ENCODE measurements at regions not wholly inside any gene's neighbourhood (a gene's known extent, or its start where the extent isn't known, plus 50 kb on each side); places are given as distances from the start of the nearest gene placed in this dataset.

GRCh38 chr16:86195863-86196630, 297.1 kb downstream of the IRF8 start:
- 23% methylated on average over 21 of the region's 22 CpGs for WGBS (ENCODE audit: missing lambda C conversion rate)
- H3K27ac ChIP-seq: no peak overlapping the region
- TF ChIP-seq MAX (IDR thresholded peaks at IDR 0.05): no peak
- no peak for TF ChIP-seq EP300 (IDR thresholded peaks at IDR 0.05)
- no peak for TF ChIP-seq ZNF302 (CRISPR knock-in tag; IDR thresholded peaks at IDR 0.05)
- TF ChIP-seq ZC3H11A (IDR thresholded peaks at IDR 0.05): no peak
- TF ChIP-seq ESRRA (IDR thresholded peaks at IDR 0.05; ENCODE audit: borderline replicate concordance, low read length): no peak
- no peak for TF ChIP-seq RAD21 (conservative IDR thresholded peaks at IDR 0.05 in 1 of 2, IDR thresholded peaks at IDR 0.05 in 1 of 2)
- no peak for ATAC-seq
- POLR2A ChIA-PET: no interaction called here
- FAIRE-seq: no peak
- no peak for DNase-seq (ENCODE audit: low read depth in 1 of 2, low spot score in 1 of 2)
- no peak overlapping the region for H3K4me2 ChIP-seq
- no peak overlapping the region for H3K4me3 ChIP-seq
- H3K9me3 ChIP-seq: no peaks in the 10 kb centered on the region
- CTCF ChIA-PET: no interaction called here
- H3K4me1 ChIP-seq: no peaks in the 10 kb centered on the region

- ChIA-PET POLR2A (no interaction called here), CTCF (interaction anchor here (0.6 kb wide), 1 partner anchor 36 kb away, joined by 3 read pairs; no protein-coding TSS in a partner anchor)
- Histone ChIP-seq H3K4me3 (no peak overlapping the region), H3K27ac (no peak overlapping the region), H3K4me2 (no peak overlapping the region), H3K4me1 (no peaks in the 10 kb centered on the region), H3K9me3 (no peaks in the 10 kb centered on the region)
- no peak; the same call in 1 of the 2 replicates for TF ChIP-seq CBX8 (IDR thresholded peaks at IDR 0.05)
- TF ChIP-seq BHLHE40 (IDR thresholded peaks at IDR 0.05; ENCODE audit: low read depth, low read length): no peak
- no peak for TF ChIP-seq ZC3H11A (IDR thresholded peaks at IDR 0.05)
- no peak for TF ChIP-seq RAD21 (conservative IDR thresholded peaks at IDR 0.05 in 1 of 2, IDR thresholded peaks at IDR 0.05 in 1 of 2)
- no peak for TF ChIP-seq HOXB5 (CRISPR knock-in tag; IDR thresholded peaks at IDR 0.05)
- TF ChIP-seq ZFP36 (IDR thresholded peaks at IDR 0.05; ENCODE audit: borderline replicate concordance, partially characterized antibody): no peak
- no peak for TF ChIP-seq JUN (IDR thresholded peaks at IDR 0.05)
- TF ChIP-seq RFX5 (IDR thresholded peaks at IDR 0.05): no peak
- TF ChIP-seq KDM1A (IDR thresholded peaks at IDR 0.05; ENCODE audit: low read depth): no peak
- WGBS (ENCODE audit: missing lambda C conversion rate): 48% methylated on average over 18 of the region's 18 CpGs
- DNase-seq (ENCODE audit: low read depth in 1 of 2, low spot score in 1 of 2) (no peak), ATAC-seq (no peak), FAIRE-seq (no peak)
Measured at GRCh38 chr16:86196687-86197391, 297.9 kb downstream of the IRF8 start.

GRCh38 chr16:86198206-86199118, 299.5 kb downstream of the IRF8 start:
- FAIRE-seq (no peak), ATAC-seq (peak in 1 of 2 experiments; percentile 43; a peak in 1 of 6 replicates), DNase-seq (ENCODE audit: low read depth in 1 of 2, low spot score in 1 of 2) (no peak)
- Histone ChIP-seq H3K4me2 (no peak overlapping the region), H3K4me1 (no peaks in the 10 kb centered on the region), H3K9me3 (no peaks in the 10 kb centered on the region), H3K27ac (no peak overlapping the region), H3K4me3 (no peak overlapping the region)
- ChIA-PET POLR2A (no interaction called here), CTCF (no interaction called here)
- WGBS (ENCODE audit: missing lambda C conversion rate): 11% methylated on average over 21 of the region's 29 CpGs
- 0 out of 2 replicates have a peak, but pooled peaks have one; percentile 21 for TF ChIP-seq CBX8 (IDR thresholded peaks at IDR 0.05)
- peak; percentile 39; the same call in 1 of the 2 replicates for TF ChIP-seq RNF2 (IDR thresholded peaks at IDR 0.05; ENCODE audit: borderline replicate concordance, low read depth)
- no peak for TF ChIP-seq HDAC2 (IDR thresholded peaks at IDR 0.05)

GRCh38 chr16:86199182-86199581, 300.2 kb downstream of the IRF8 start:
- no peak overlapping the region for H3K4me3 ChIP-seq
- no peaks in the 10 kb centered on the region for H3K9me3 ChIP-seq
- no peak overlapping the region for H3K27ac ChIP-seq
- 26% methylated on average over 7 of the region's 7 CpGs for whole genome bisulfite sequencing (ENCODE audit: missing lambda C conversion rate)
- ChIA-PET POLR2A (no interaction called here), CTCF (no interaction called here)
- no peak for FAIRE-seq
- no peak overlapping the region for H3K4me2 ChIP-seq
- no peak for ATAC-seq
- no peak for DNase-seq (ENCODE audit: low read depth in 1 of 2, low spot score in 1 of 2)
- no peaks in the 10 kb centered on the region for H3K4me1 ChIP-seq
- TF ChIP-seq NFE2L2 (conservative IDR thresholded peaks at IDR 0.05; ENCODE audit: low read length) (no peak), JUN (IDR thresholded peaks at IDR 0.05) (no peak), HDAC2 (IDR thresholded peaks at IDR 0.05) (no peak), MAFK (IDR thresholded peaks at IDR 0.05; ENCODE audit: partially characterized antibody) (no peak), BHLHE40 (IDR thresholded peaks at IDR 0.05; ENCODE audit: low read depth, low read length) (no peak), PHF8 (IDR thresholded peaks at IDR 0.05; ENCODE audit: borderline replicate concordance, low read depth) (no peak), BCL3 (IDR thresholded peaks at IDR 0.05) (no peak), TFCP2L1 (CRISPR knock-in tag; IDR thresholded peaks at IDR 0.05) (no peak), RAD21 (conservative IDR thresholded peaks at IDR 0.05 in 1 of 2, IDR thresholded peaks at IDR 0.05 in 1 of 2) (no peak), NR3C1 (IDR thresholded peaks at IDR 0.05) (no peak), HEYL (CRISPR knock-in tag; IDR thresholded peaks at IDR 0.05) (no peak), CHD2 (IDR thresholded peaks at IDR 0.05; ENCODE audit: low read length, partially characterized antibody) (no peak), ESRRA (IDR thresholded peaks at IDR 0.05; ENCODE audit: borderline replicate concordance, low read length) (no peak), SMC3 (IDR thresholded peaks at IDR 0.05) (no peak), CHD4 (IDR thresholded peaks at IDR 0.05; ENCODE audit: borderline replicate concordance) (no peak)
- TF ChIP-seq, protein P1, sequence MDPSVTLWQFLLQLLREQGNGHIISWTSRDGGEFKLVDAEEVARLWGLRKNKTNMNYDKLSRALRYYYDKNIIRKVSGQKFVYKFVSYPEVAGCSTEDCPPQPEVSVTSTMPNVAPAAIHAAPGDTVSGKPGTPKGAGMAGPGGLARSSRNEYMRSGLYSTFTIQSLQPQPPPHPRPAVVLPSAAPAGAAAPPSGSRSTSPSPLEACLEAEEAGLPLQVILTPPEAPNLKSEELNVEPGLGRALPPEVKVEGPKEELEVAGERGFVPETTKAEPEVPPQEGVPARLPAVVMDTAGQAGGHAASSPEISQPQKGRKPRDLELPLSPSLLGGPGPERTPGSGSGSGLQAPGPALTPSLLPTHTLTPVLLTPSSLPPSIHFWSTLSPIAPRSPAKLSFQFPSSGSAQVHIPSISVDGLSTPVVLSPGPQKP (IDR thresholded peaks at IDR 0.05; ENCODE audit: low read depth, low read length): no peak

All from A549 (cell line).